ENCODE measurements at regions not wholly inside any gene's neighbourhood (a gene's known extent, or its start where the extent isn't known, plus 50 kb on each side); places are given as distances from the start of the nearest gene placed in this dataset.

- DNase-seq (ENCODE audit: low read depth), result no peak
Observed at GRCh38 chr3:177813322-177813721, 616.0 kb upstream of the TBL1XR1 start.

GRCh38 chr3:177816667-177817208 lies 619.5 kb upstream of the TBL1XR1 start:
- DNase-seq (ENCODE audit: low read depth), result no peak

GRCh38 chr3:177817751-177818150 lies 620.5 kb upstream of the TBL1XR1 start:
- no peak for DNase-seq (ENCODE audit: low read depth)

GRCh38 chr3:177818712-177819240 lies 621.5 kb upstream of the TBL1XR1 start:
- DNase-seq (ENCODE audit: low read depth), result no peak

- DNase-seq (ENCODE audit: low read depth), result no peak
Observed at GRCh38 chr3:177820683-177821316, 623.5 kb upstream of the TBL1XR1 start.

- no peak for DNase-seq (ENCODE audit: low read depth)
Observed at GRCh38 chr3:177822681-177823096, 625.4 kb upstream of the TBL1XR1 start.

GRCh38 chr3:177823701-177824189 lies 626.5 kb upstream of the TBL1XR1 start:
- no peak for DNase-seq (ENCODE audit: low read depth)

- no peak for DNase-seq (ENCODE audit: low read depth)
Observed at GRCh38 chr3:177824190-177824786, 627.0 kb upstream of the TBL1XR1 start.

- DNase-seq (ENCODE audit: low read depth), result no peak
Observed at GRCh38 chr3:177824841-177825240, 627.6 kb upstream of the TBL1XR1 start.

- no peak for DNase-seq (ENCODE audit: low read depth)
Observed at GRCh38 chr3:177826253-177826652, 629.0 kb upstream of the TBL1XR1 start.

GRCh38 chr3:177827511-177828207 lies 630.4 kb upstream of the TBL1XR1 start:
- no peak for DNase-seq (ENCODE audit: low read depth)

- DNase-seq (ENCODE audit: low read depth), result no peak
Observed at GRCh38 chr3:177828208-177828565, 630.9 kb upstream of the TBL1XR1 start.

- no peak for DNase-seq (ENCODE audit: low read depth)
Observed at GRCh38 chr3:177830411-177830849, 633.1 kb upstream of the TBL1XR1 start.

GRCh38 chr3:177831361-177831760 lies 634.1 kb upstream of the TBL1XR1 start:
- DNase-seq (ENCODE audit: low read depth), result no peak

GRCh38 chr3:177832880-177833279 lies 635.6 kb upstream of the TBL1XR1 start:
- no peak for DNase-seq (ENCODE audit: low read depth)

- DNase-seq (ENCODE audit: low read depth), result no peak
Observed at GRCh38 chr3:177833332-177833731, 636.0 kb upstream of the TBL1XR1 start.

GRCh38 chr3:177835008-177835407 lies 637.7 kb upstream of the TBL1XR1 start:
- peak; percentile 84 for DNase-seq (ENCODE audit: low read depth)

GRCh38 chr3:177835917-177836316 lies 638.6 kb upstream of the TBL1XR1 start:
- peak; percentile 84 for DNase-seq (ENCODE audit: low read depth)

- DNase-seq (ENCODE audit: low read depth), result no peak
Observed at GRCh38 chr3:177836671-177837070, 639.4 kb upstream of the TBL1XR1 start.

GRCh38 chr3:177837951-177838655 lies 640.8 kb upstream of the TBL1XR1 start:
- no peak for DNase-seq (ENCODE audit: low read depth)

- DNase-seq (ENCODE audit: low read depth), result no peak
Observed at GRCh38 chr3:177838766-177839350, 641.6 kb upstream of the TBL1XR1 start.

- DNase-seq (ENCODE audit: low read depth), result no peak
Observed at GRCh38 chr3:177842302-177842701, 645.0 kb upstream of the TBL1XR1 start.
